ENCODE measurements at regions not wholly inside any gene's neighbourhood (a gene's known extent, or its start where the extent isn't known, plus 50 kb on each side); places are given as distances from the start of the nearest gene placed in this dataset.

GRCh38 chr7:26580064-26580591 is 284.3 kb downstream of the SKAP2 start:
- no peak overlapping the region for H3K4me3 Mint-ChIP-seq
- no peaks in the 10 kb centered on the region for H3K36me3 Mint-ChIP-seq (ENCODE audit: insufficient read depth in 2 of 2)
- no peaks in the 10 kb centered on the region for H3K4me1 Mint-ChIP-seq (ENCODE audit: low read depth)

GRCh38 chr7:26580711-26581110 is 283.7 kb downstream of the SKAP2 start:
- Mint-ChIP-seq H3K4me1 (ENCODE audit: low read depth) (no peaks in the 10 kb centered on the region), H3K27me3 (ENCODE audit: low read depth) (peaks cover 20% of the 10 kb centered on the region), H3K9me3 (no peaks in the 10 kb centered on the region), H3K36me3 (ENCODE audit: insufficient read depth in 2 of 2) (no peaks in the 10 kb centered on the region), H3K27ac (no peak overlapping the region), H3K4me3 (no peak overlapping the region)
- ATAC-seq (replicated peaks in 1 of 2) (no peak), DNase-seq (no peak)

More at GRCh38 chr7:26580064-26580591, 284.3 kb downstream of the SKAP2 start:
- DNase-seq, result no peak
- H3K27me3 Mint-ChIP-seq (ENCODE audit: low read depth), result peaks cover 20% of the 10 kb centered on the region
- ATAC-seq (replicated peaks in 1 of 2), result no peak
- no peaks in the 10 kb centered on the region for H3K9me3 Mint-ChIP-seq
- no peak overlapping the region for H3K27ac Mint-ChIP-seq

GRCh38 chr7:26583094-26583648 is 281.2 kb downstream of the SKAP2 start:
- ATAC-seq (replicated peaks in 1 of 2), result no peak
- Mint-ChIP-seq H3K4me1 (ENCODE audit: low read depth) (no peaks in the 10 kb centered on the region), H3K27me3 (ENCODE audit: low read depth) (peaks cover 22% of the 10 kb centered on the region), H3K36me3 (ENCODE audit: insufficient read depth in 2 of 2) (no peaks in the 10 kb centered on the region), H3K27ac (no peak overlapping the region), H3K4me3 (no peak overlapping the region), H3K9me3 (no peaks in the 10 kb centered on the region)
- no peak for DNase-seq

GRCh38 chr7:26584326-26584725 is 280.1 kb downstream of the SKAP2 start:
- Mint-ChIP-seq H3K36me3 (ENCODE audit: insufficient read depth in 2 of 2) (no peaks in the 10 kb centered on the region), H3K27ac (no peak overlapping the region), H3K4me1 (ENCODE audit: low read depth) (no peaks in the 10 kb centered on the region), H3K9me3 (no peaks in the 10 kb centered on the region), H3K4me3 (no peak overlapping the region), H3K27me3 (ENCODE audit: low read depth) (peaks cover 23% of the 10 kb centered on the region)
- DNase-seq, result no peak
- ATAC-seq (replicated peaks in 1 of 2), result no peak

GRCh38 chr7:26584987-26585665 is 279.3 kb downstream of the SKAP2 start:
- Mint-ChIP-seq H3K9me3 (no peaks in the 10 kb centered on the region), H3K36me3 (ENCODE audit: insufficient read depth in 2 of 2) (no peaks in the 10 kb centered on the region), H3K4me1 (ENCODE audit: low read depth) (no peaks in the 10 kb centered on the region), H3K27me3 (ENCODE audit: low read depth) (peaks cover 17% of the 10 kb centered on the region), H3K4me3 (no peak overlapping the region), H3K27ac (no peak overlapping the region)
- ATAC-seq (replicated peaks in 1 of 2) (no peak), DNase-seq (no peak)

- Mint-ChIP-seq H3K36me3 (ENCODE audit: insufficient read depth in 2 of 2) (no peaks in the 10 kb centered on the region), H3K4me1 (ENCODE audit: low read depth) (no peaks in the 10 kb centered on the region), H3K4me3 (no peak overlapping the region), H3K9me3 (no peaks in the 10 kb centered on the region), H3K27me3 (ENCODE audit: low read depth) (peaks cover 8% of the 10 kb centered on the region), H3K27ac (no peak overlapping the region)
- ATAC-seq (replicated peaks in 1 of 2) (no peak), DNase-seq (no peak)
These were observed 276.9 kb downstream of the SKAP2 start for GRCh38 chr7:26587536-26587935.

GRCh38 chr7:26588511-26588910 is 275.9 kb downstream of the SKAP2 start:
- Mint-ChIP-seq H3K4me1 (ENCODE audit: low read depth) (no peaks in the 10 kb centered on the region), H3K27ac (no peak overlapping the region), H3K36me3 (ENCODE audit: insufficient read depth in 2 of 2) (no peaks in the 10 kb centered on the region), H3K9me3 (no peaks in the 10 kb centered on the region), H3K4me3 (no peak overlapping the region), H3K27me3 (ENCODE audit: low read depth) (peaks cover 7% of the 10 kb centered on the region)
- no peak for DNase-seq
- ATAC-seq (replicated peaks in 1 of 2), result no peak

- no peak for DNase-seq
- no peak for ATAC-seq (replicated peaks in 1 of 2)
- Mint-ChIP-seq H3K36me3 (ENCODE audit: insufficient read depth in 2 of 2) (no peaks in the 10 kb centered on the region), H3K27me3 (ENCODE audit: low read depth) (peaks cover 14% of the 10 kb centered on the region), H3K4me3 (no peak overlapping the region), H3K4me1 (ENCODE audit: low read depth) (no peaks in the 10 kb centered on the region), H3K9me3 (no peaks in the 10 kb centered on the region), H3K27ac (no peak overlapping the region)
These were observed 273.7 kb downstream of the SKAP2 start for GRCh38 chr7:26590709-26591108.

GRCh38 chr7:26592011-26592410 is 272.4 kb downstream of the SKAP2 start:
- Mint-ChIP-seq H3K36me3 (ENCODE audit: insufficient read depth in 2 of 2) (no peaks in the 10 kb centered on the region), H3K27me3 (ENCODE audit: low read depth) (peaks cover 14% of the 10 kb centered on the region), H3K4me1 (ENCODE audit: low read depth) (no peaks in the 10 kb centered on the region), H3K4me3 (no peak overlapping the region), H3K27ac (no peak overlapping the region), H3K9me3 (no peaks in the 10 kb centered on the region)
- DNase-seq (no peak), ATAC-seq (replicated peaks in 1 of 2) (no peak)

- Mint-ChIP-seq H3K4me3 (no peak overlapping the region), H3K4me1 (ENCODE audit: low read depth) (no peaks in the 10 kb centered on the region), H3K27ac (no peak overlapping the region), H3K9me3 (no peaks in the 10 kb centered on the region), H3K36me3 (ENCODE audit: insufficient read depth in 2 of 2) (no peaks in the 10 kb centered on the region), H3K27me3 (ENCODE audit: low read depth) (peaks cover 14% of the 10 kb centered on the region)
- DNase-seq (no peak), ATAC-seq (replicated peaks in 1 of 2) (no peak)
These were observed 271.0 kb downstream of the SKAP2 start for GRCh38 chr7:26593393-26593792.

GRCh38 chr7:26593896-26594295 is 270.5 kb downstream of the SKAP2 start:
- no peak overlapping the region for H3K4me3 Mint-ChIP-seq
- H3K27me3 Mint-ChIP-seq (ENCODE audit: low read depth), result peaks cover 15% of the 10 kb centered on the region
- no peaks in the 10 kb centered on the region for H3K4me1 Mint-ChIP-seq (ENCODE audit: low read depth)
- no peaks in the 10 kb centered on the region for H3K9me3 Mint-ChIP-seq
- ATAC-seq (replicated peaks in 1 of 2) (no peak), DNase-seq (no peak)
- no peak overlapping the region for H3K27ac Mint-ChIP-seq
- no peaks in the 10 kb centered on the region for H3K36me3 Mint-ChIP-seq (ENCODE audit: insufficient read depth in 2 of 2)

- Mint-ChIP-seq H3K4me1 (ENCODE audit: low read depth) (no peaks in the 10 kb centered on the region), H3K9me3 (no peaks in the 10 kb centered on the region), H3K4me3 (no peak overlapping the region), H3K27me3 (ENCODE audit: low read depth) (peaks cover 15% of the 10 kb centered on the region), H3K36me3 (ENCODE audit: insufficient read depth in 2 of 2) (no peaks in the 10 kb centered on the region), H3K27ac (no peak overlapping the region)
- no peak for DNase-seq
- ATAC-seq (replicated peaks in 1 of 2), result no peak
These were observed 269.8 kb downstream of the SKAP2 start for GRCh38 chr7:26594553-26594952.

- H3K9me3 Mint-ChIP-seq, result no peaks in the 10 kb centered on the region
- no peak overlapping the region for H3K27ac Mint-ChIP-seq
- H3K4me3 Mint-ChIP-seq, result no peak overlapping the region
- no peaks in the 10 kb centered on the region for H3K36me3 Mint-ChIP-seq (ENCODE audit: insufficient read depth in 2 of 2)
- H3K4me1 Mint-ChIP-seq (ENCODE audit: low read depth), result no peaks in the 10 kb centered on the region
- H3K27me3 Mint-ChIP-seq (ENCODE audit: low read depth), result peaks cover 24% of the 10 kb centered on the region
- no peak for ATAC-seq (replicated peaks in 1 of 2)
- no peak for DNase-seq
These were observed 265.5 kb downstream of the SKAP2 start for GRCh38 chr7:26598867-26599266.

GRCh38 chr7:26599982-26600381 is 264.4 kb downstream of the SKAP2 start:
- no peak for DNase-seq
- Mint-ChIP-seq H3K4me1 (ENCODE audit: low read depth) (no peaks in the 10 kb centered on the region), H3K9me3 (no peaks in the 10 kb centered on the region), H3K36me3 (ENCODE audit: insufficient read depth in 2 of 2) (no peaks in the 10 kb centered on the region), H3K27ac (no peak overlapping the region), H3K27me3 (ENCODE audit: low read depth) (peaks cover 18% of the 10 kb centered on the region), H3K4me3 (no peak overlapping the region)
- ATAC-seq (replicated peaks in 1 of 2), result no peak

All from activated T-cell treated with anti-CD3 and anti-CD28 coated beads, Interleukin-2, amount 50 U/mL, for 72 hours (primary cell).